Smooth muscle cell (in vitro differentiated cells): ENCODE measurements at regions not wholly inside any gene's neighbourhood (a gene's known extent, or its start where the extent isn't known, plus 50 kb on each side); places are given as distances from the start of the nearest gene placed in this dataset.

Source experiments
- DNase-seq: peaks from one replicate; lab custom pipeline; 2025; ENCODE audit not compliant: unreplicated experiment; lab: John Stamatoyannopoulos, UW
- H2AFZ ChIP-seq: fragments of 200-600 bp; sonication (generic); 2 replicates; pipeline ENCODE4 v1.6.0; 2016; ENCODE audit warnings: antibody characterized with exemption, low read depth, mild to moderate bottlenecking
- H3F3A ChIP-seq: fragments of 200-600 bp; sonication (generic); 2 replicates; pipeline ENCODE4 v1.6.0; 2017; ENCODE audit warnings: antibody characterized with exemption, low read depth
- H3K27ac ChIP-seq: fragments of 200-600 bp; sonication (generic); 2 replicates; pipeline ENCODE4 v1.5.1; 2016; ENCODE audit warnings: low read depth, mild to moderate bottlenecking
- H3K27me3 ChIP-seq: fragments of 200-600 bp; sonication (generic); 2 replicates; pipeline ENCODE4 v1.6.1; 2016; ENCODE audit warnings: low read depth, mild to moderate bottlenecking
- H3K36me3 ChIP-seq: fragments of 200-600 bp; sonication (generic); 2 replicates; pipeline ENCODE4 v1.5.1; 2016; ENCODE audit warnings: low read depth
- H3K4me1 ChIP-seq: fragments of 200-600 bp; sonication (generic); 2 replicates; pipeline ENCODE4 v1.5.1; 2016; ENCODE audit warnings: low read depth
- H3K4me2 ChIP-seq: fragments of 200-600 bp; sonication (generic); 2 replicates; pipeline ENCODE4 v1.6.0; 2016; ENCODE audit warnings: mild to moderate bottlenecking
- H3K4me3 ChIP-seq: fragments of 200-600 bp; sonication (generic); 2 replicates; pipeline ENCODE4 v1.5.1; 2016; ENCODE audit warnings: mild to moderate bottlenecking
- H3K79me2 ChIP-seq: fragments of 200-600 bp; sonication (generic); 2 replicates; pipeline ENCODE4 v1.6.0; 2016; ENCODE audit warnings: low read depth, mild to moderate bottlenecking
- H3K9ac ChIP-seq: fragments of 200-600 bp; sonication (generic); 2 replicates; pipeline ENCODE4 v1.6.0; 2016; ENCODE audit warnings: low read depth
- H3K9me3 ChIP-seq: fragments of 200-600 bp; sonication (generic); replicated peaks from 2 replicates; pipeline ENCODE4 v1.5.1; 2016; ENCODE audit warnings: low read depth
- H4K20me1 ChIP-seq: fragments of 200-600 bp; sonication (generic); 2 replicates; pipeline ENCODE4 v1.6.0; 2016; ENCODE audit warnings: low read depth
- CTCF ChIP-seq: fragments of 200-600 bp; sonication (generic); IDR thresholded peaks from 2 replicates; pipeline ENCODE4 v1.5.1; 2017; ENCODE audit warnings: borderline replicate concordance, mild to moderate bottlenecking, antibody characterized with exemption; ENCODE audit not compliant: insufficient read depth, poor library complexity, severe bottlenecking
- WGBS: methylation state at CpG from one replicate; pipeline ENCODE4 v1.1.7; 2016; ENCODE audit warnings: low lambda C conversion rate; 5-methylcytosine and 5-hydroxymethylcytosine counted together

- TF ChIP-seq CTCF = no peak
- H3K9me3 ChIP-seq = no peaks in the 10 kb centered on the region
- H3K9ac ChIP-seq = no peak overlapping the region
- H4K20me1 ChIP-seq = no peaks in the 10 kb centered on the region
- no peak overlapping the region for H3K4me2 ChIP-seq
- H3K4me1 ChIP-seq = peaks cover 18% of the 10 kb centered on the region
- no peaks in the 10 kb centered on the region for H3F3A ChIP-seq
- no peak overlapping the region for H3K27ac ChIP-seq
- H3K36me3 ChIP-seq = no peaks in the 10 kb centered on the region
- no peaks in the 10 kb centered on the region for H3K27me3 ChIP-seq
- no peak overlapping the region for H2AFZ ChIP-seq
- DNase-seq = no peak
- no peaks in the 10 kb centered on the region for H3K79me2 ChIP-seq
- 50% methylated on average over 2 of the region's 2 CpGs for WGBS
- H3K4me3 ChIP-seq = no peak overlapping the region
These were observed 345.1 kb downstream of the ARL4A start for GRCh38 chr7:13032576-13032975.

- no peak overlapping the region for H3K4me3 ChIP-seq
- H3K27me3 ChIP-seq = no peaks in the 10 kb centered on the region
- H3K36me3 ChIP-seq = no peaks in the 10 kb centered on the region
- no peak overlapping the region for H3K27ac ChIP-seq
- TF ChIP-seq CTCF = no peak
- no peak overlapping the region for H3K9ac ChIP-seq
- no peaks in the 10 kb centered on the region for H3K79me2 ChIP-seq
- DNase-seq = no peak
- WGBS = 97% methylated on average over 1 of the region's 1 CpG
- no peaks in the 10 kb centered on the region for H3K9me3 ChIP-seq
- peaks cover 18% of the 10 kb centered on the region for H3K4me1 ChIP-seq
- no peaks in the 10 kb centered on the region for H4K20me1 ChIP-seq
- H2AFZ ChIP-seq = no peak overlapping the region
- no peaks in the 10 kb centered on the region for H3F3A ChIP-seq
- no peak overlapping the region for H3K4me2 ChIP-seq
These were observed 347.3 kb downstream of the ARL4A start for GRCh38 chr7:13034693-13035092.

GRCh38 chr7:13035233-13035632 is 347.8 kb downstream of the ARL4A start:
- Histone ChIP-seq H3K27ac (no peak overlapping the region), H3K79me2 (no peaks in the 10 kb centered on the region), H2AFZ (no peak overlapping the region), H3K27me3 (no peaks in the 10 kb centered on the region), H3K36me3 (no peaks in the 10 kb centered on the region), H3F3A (no peaks in the 10 kb centered on the region), H3K9ac (no peak overlapping the region), H4K20me1 (no peaks in the 10 kb centered on the region), H3K4me3 (no peak overlapping the region), H3K4me1 (peaks cover 18% of the 10 kb centered on the region), H3K9me3 (no peaks in the 10 kb centered on the region), H3K4me2 (no peak overlapping the region)
- WGBS = 98% methylated on average over 4 of the region's 4 CpGs
- no peak for DNase-seq
- TF ChIP-seq CTCF = no peak

GRCh38 chr7:13036256-13036780 is 348.9 kb downstream of the ARL4A start:
- Histone ChIP-seq H3K36me3 (no peaks in the 10 kb centered on the region), H3K9ac (no peak overlapping the region), H2AFZ (no peak overlapping the region), H3K9me3 (no peaks in the 10 kb centered on the region), H3F3A (no peaks in the 10 kb centered on the region), H3K4me2 (peak overlapping the region; percentile 1), H3K4me3 (no peak overlapping the region), H3K4me1 (peaks cover 18% of the 10 kb centered on the region), H4K20me1 (no peaks in the 10 kb centered on the region), H3K27ac (peak overlapping the region; percentile 33), H3K79me2 (no peaks in the 10 kb centered on the region), H3K27me3 (no peaks in the 10 kb centered on the region)
- no peak for DNase-seq
- no peak for TF ChIP-seq CTCF
